Keratinocyte (primary cell): ENCODE measurements at regions not wholly inside any gene's neighbourhood (a gene's known extent, or its start where the extent isn't known, plus 50 kb on each side); places are given as distances from the start of the nearest gene placed in this dataset.
"Not testable (repeated sequence)": the region's sequence is repeated elsewhere in the genome, so short reads cannot be mapped to it uniquely, and the experiment has no call there.

Experiments used
- DNase-seq: peaks from one replicate; pipeline ENCODE4 v3.0.0-alpha.2; 2011; ENCODE audit warnings: low read depth, missing footprints, low spot score
- FAIRE-seq: peaks from 2 replicates; lab custom pipeline; 2011; peaks lifted over from hg19 to GRCh38; lab: Jason Lieb, UNC
- H2AFZ ChIP-seq: 2 replicates; pipeline ENCODE4 v1.6.0; 2012; ENCODE audit warnings: low read length, control low read depth, inconsistent platforms; ENCODE audit not compliant: control insufficient read depth
- H3K27ac ChIP-seq: 2 replicates; pipeline ENCODE4 v1.5.1; 2011; ENCODE audit warnings: low read length; ENCODE audit not compliant: control insufficient read depth, insufficient read depth
- H3K27me3 ChIP-seq: 3 replicates; pipeline ENCODE4 v1.6.0; 2011; ENCODE audit warnings: low read length; ENCODE audit not compliant: control insufficient read depth, insufficient read depth; ENCODE audit errors: extremely low read depth
- H3K36me3 ChIP-seq, 2 experiments: 2 replicates in 1 of 2; 3 replicates in 1 of 2; pipeline ENCODE4 v1.5.1; 2011; ENCODE audit warnings: low read length in 2 of 2, mild to moderate bottlenecking in 1 of 2; ENCODE audit not compliant: control insufficient read depth in 2 of 2, insufficient read depth in 2 of 2; ENCODE audit errors: extremely low read depth in 1 of 2
- H3K4me1 ChIP-seq: 3 replicates; pipeline ENCODE4 v1.5.1; 2011; ENCODE audit warnings: low read length; ENCODE audit not compliant: control insufficient read depth, insufficient read depth; ENCODE audit errors: extremely low read depth
- H3K4me2 ChIP-seq: 3 replicates; pipeline ENCODE4 v1.6.0; 2011; ENCODE audit warnings: low read depth, low read length; ENCODE audit not compliant: control insufficient read depth, insufficient read depth; ENCODE audit errors: extremely low read depth
- H3K4me3 ChIP-seq, 3 experiments: fragments of 200-600 bp in 1 of 3; sonication (generic) in 1 of 3; 2 replicates in 2 of 3; 3 replicates in 1 of 3; pipeline ENCODE4 v1.5.1; 2011 to 2016; ENCODE audit warnings: low read length in 3 of 3, mild to moderate bottlenecking in 3 of 3, control low read depth in 2 of 3, inconsistent platforms in 1 of 3, low read depth in 1 of 3, mixed read lengths in 1 of 3, mixed run types in 1 of 3, moderate library complexity in 1 of 3; ENCODE audit not compliant: control insufficient read depth in 2 of 3, insufficient read depth in 2 of 3; ENCODE audit errors: extremely low read depth in 1 of 3
- H3K79me2 ChIP-seq: 2 replicates; pipeline ENCODE4 v1.6.0; 2012; ENCODE audit warnings: low read length; ENCODE audit not compliant: control insufficient read depth, insufficient read depth
- H3K9ac ChIP-seq: 3 replicates; pipeline ENCODE4 v1.6.0; 2011; ENCODE audit warnings: low read length; ENCODE audit not compliant: control insufficient read depth, insufficient read depth; ENCODE audit errors: extremely low read depth
- H3K9me1 ChIP-seq: 3 replicates; pipeline ENCODE4 v1.6.0; 2011; ENCODE audit warnings: low read length; ENCODE audit not compliant: control insufficient read depth, insufficient read depth; ENCODE audit errors: extremely low read depth
- H3K9me3 ChIP-seq: 2 replicates; pipeline ENCODE4 v1.5.1; 2012; ENCODE audit warnings: low read depth, low read length; ENCODE audit not compliant: control insufficient read depth
- H4K20me1 ChIP-seq: 3 replicates; pipeline ENCODE4 v1.6.0; 2011; ENCODE audit warnings: low read length; ENCODE audit not compliant: control insufficient read depth, insufficient read depth; ENCODE audit errors: extremely low read depth
- EZH2 ChIP-seq: IDR thresholded peaks from one replicate; pipeline ENCODE4 v1.6.1; 2012; ENCODE audit warnings: inconsistent platforms, mild to moderate bottlenecking, low read length, moderate library complexity
- dilution Hi-C: fragments of 300-500 bp; cut with MboI; formaldehyde crosslinking; loops from one replicate; pipeline ENCODE4 v1.7.0; 2020; ENCODE audit warnings: low sequenced_read_pairs; ENCODE audit not compliant: extremely low pct_ligation_motif_present
- TF ChIP-seq, protein P1 (sequence below), 3 experiments: IDR thresholded peaks in 1 of 3; conservative IDR thresholded peaks in 1 of 3; optimal IDR thresholded peaks in 1 of 3; 2 replicates in 2 of 3; 3 replicates in 1 of 3; pipeline versions ENCODE3 to v1.5.1; 2011; ENCODE audit warnings: low read length in 3 of 3, mild to moderate bottlenecking in 3 of 3, moderate library complexity in 2 of 3, control low read depth in 1 of 3, inconsistent platforms in 1 of 3; ENCODE audit not compliant: insufficient read depth in 2 of 3; ENCODE audit errors: extremely low read depth in 1 of 3

DNA sequence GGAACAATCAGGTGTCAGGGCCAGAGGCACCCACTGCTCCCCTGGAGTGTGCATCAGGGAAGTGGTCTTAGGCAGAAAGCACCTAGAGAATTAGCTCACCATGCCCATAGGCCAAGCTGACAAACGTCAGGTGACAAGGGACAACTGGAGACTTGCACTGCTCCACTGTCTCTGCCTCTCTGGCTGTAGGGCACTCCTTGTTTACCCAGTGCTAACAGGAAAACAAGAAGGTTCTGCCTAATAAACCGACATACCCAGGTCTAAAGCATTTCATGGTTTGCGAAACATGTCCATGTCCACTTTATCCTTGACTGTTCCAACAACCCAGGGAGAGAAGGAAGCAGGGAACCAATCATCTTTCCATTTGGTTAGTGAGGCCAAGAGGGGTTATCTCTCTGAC, 92.5 kb upstream of the MAMLD1 start:
- no peak overlapping the region for H3K27ac ChIP-seq
- no peak overlapping the region for H3K9ac ChIP-seq
- no peaks in the 10 kb centered on the region for H3K9me3 ChIP-seq
- H3K4me1 ChIP-seq = no peaks in the 10 kb centered on the region
- H2AFZ ChIP-seq = no peak overlapping the region
- no peak overlapping the region for H3K4me3 ChIP-seq
- DNase-seq = no peak
- FAIRE-seq = no peak
- H3K79me2 ChIP-seq = no peaks in the 10 kb centered on the region
- no peaks in the 10 kb centered on the region for H4K20me1 ChIP-seq
- no peaks in the 10 kb centered on the region for H3K9me1 ChIP-seq
- dilution Hi-C loops = no loop called here
- H3K36me3 ChIP-seq = no peaks in the 10 kb centered on the region
- TF ChIP-seq, protein P1, sequence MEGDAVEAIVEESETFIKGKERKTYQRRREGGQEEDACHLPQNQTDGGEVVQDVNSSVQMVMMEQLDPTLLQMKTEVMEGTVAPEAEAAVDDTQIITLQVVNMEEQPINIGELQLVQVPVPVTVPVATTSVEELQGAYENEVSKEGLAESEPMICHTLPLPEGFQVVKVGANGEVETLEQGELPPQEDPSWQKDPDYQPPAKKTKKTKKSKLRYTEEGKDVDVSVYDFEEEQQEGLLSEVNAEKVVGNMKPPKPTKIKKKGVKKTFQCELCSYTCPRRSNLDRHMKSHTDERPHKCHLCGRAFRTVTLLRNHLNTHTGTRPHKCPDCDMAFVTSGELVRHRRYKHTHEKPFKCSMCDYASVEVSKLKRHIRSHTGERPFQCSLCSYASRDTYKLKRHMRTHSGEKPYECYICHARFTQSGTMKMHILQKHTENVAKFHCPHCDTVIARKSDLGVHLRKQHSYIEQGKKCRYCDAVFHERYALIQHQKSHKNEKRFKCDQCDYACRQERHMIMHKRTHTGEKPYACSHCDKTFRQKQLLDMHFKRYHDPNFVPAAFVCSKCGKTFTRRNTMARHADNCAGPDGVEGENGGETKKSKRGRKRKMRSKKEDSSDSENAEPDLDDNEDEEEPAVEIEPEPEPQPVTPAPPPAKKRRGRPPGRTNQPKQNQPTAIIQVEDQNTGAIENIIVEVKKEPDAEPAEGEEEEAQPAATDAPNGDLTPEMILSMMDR (optimal IDR thresholded peaks at IDR 0.05 in 1 of 3, IDR thresholded peaks at IDR 0.05 in 1 of 3, conservative IDR thresholded peaks at IDR 0.05 in 1 of 3; ENCODE audit: extremely low read depth in 1 of 3, insufficient read depth in 2 of 3, low read length in 3 of 3) = no peak
- no peak for TF ChIP-seq EZH2
- no peaks in the 10 kb centered on the region for H3K27me3 ChIP-seq
- H3K4me2 ChIP-seq = no peak overlapping the region

DNA sequence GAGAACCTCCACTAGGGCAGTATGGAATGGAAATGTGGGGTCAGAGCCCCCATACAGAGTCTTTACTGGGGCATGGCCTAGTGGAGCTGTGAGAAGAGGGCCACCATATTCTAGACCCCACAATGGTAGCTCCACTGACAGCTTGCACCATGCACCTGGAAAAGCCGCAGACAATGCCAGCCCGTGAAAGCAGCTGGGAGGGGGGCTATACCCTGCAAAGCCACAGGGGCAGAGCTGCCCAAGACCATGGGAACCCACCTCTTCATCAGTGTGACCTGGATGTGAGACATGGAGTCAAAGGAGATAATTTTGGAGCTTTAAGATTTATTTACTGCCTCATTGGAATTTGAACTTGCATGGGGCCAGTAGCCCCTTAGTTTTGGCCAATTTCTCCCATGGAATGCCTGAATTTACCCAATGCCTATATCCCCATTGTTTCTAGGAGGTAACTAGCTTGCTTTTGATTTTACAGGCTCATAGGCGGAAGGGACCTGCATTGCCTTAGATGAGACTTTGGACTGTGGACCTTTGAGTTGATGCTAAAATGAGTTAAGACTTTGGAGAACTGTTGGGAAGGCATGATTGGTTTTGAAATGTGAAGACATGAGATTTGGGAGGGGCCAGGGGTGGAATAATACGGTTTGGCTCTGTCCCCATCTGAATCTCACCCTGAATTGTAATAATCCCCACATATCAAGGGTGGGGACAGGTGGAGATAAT, 89.4 kb upstream of the MAMLD1 start:
- DNase-seq, H3K4me2 ChIP-seq, H3K79me2 ChIP-seq, H3K4me1 ChIP-seq, dilution Hi-C loops, H3K4me3 ChIP-seq, H3K27me3 ChIP-seq, H4K20me1 ChIP-seq, H3K9ac ChIP-seq, H2AFZ ChIP-seq, H3K36me3 ChIP-seq, FAIRE-seq, H3K9me3 ChIP-seq, H3K9me1 ChIP-seq, H3K27ac ChIP-seq: not testable (repeated sequence)

- no peak for TF ChIP-seq EZH2
- TF ChIP-seq, protein P1 (optimal IDR thresholded peaks at IDR 0.05 in 1 of 3, IDR thresholded peaks at IDR 0.05 in 1 of 3, conservative IDR thresholded peaks at IDR 0.05 in 1 of 3; ENCODE audit: extremely low read depth in 1 of 3, insufficient read depth in 2 of 3, low read length in 3 of 3) = no peak
- Histone ChIP-seq H3K4me2 (no peak overlapping the region), H3K9me1 (no peaks in the 10 kb centered on the region), H3K4me3 (no peak overlapping the region), H3K79me2 (no peaks in the 10 kb centered on the region), H3K4me1 (no peaks in the 10 kb centered on the region), H3K27ac (no peak overlapping the region), H3K9me3 (no peaks in the 10 kb centered on the region), H4K20me1 (no peaks in the 10 kb centered on the region), H3K36me3 (no peaks in the 10 kb centered on the region), H3K9ac (no peak overlapping the region), H3K27me3 (no peaks in the 10 kb centered on the region), H2AFZ (no peak overlapping the region)
- no peak for FAIRE-seq
- DNase-seq = no peak
- dilution Hi-C loops = no loop called here
Measured at GRCh38 chrX:150282953-150283352, 80.2 kb upstream of the MAMLD1 start.
